ENCODE measurements at regions not wholly inside any gene's neighbourhood (a gene's known extent, or its start where the extent isn't known, plus 50 kb on each side); places are given as distances from the start of the nearest gene placed in this dataset.

GRCh38 chr20:52540509-52540908 is 348.9 kb upstream of the ZFP64 start:
- TF ChIP-seq GABPB1 (CRISPR knock-in tag; IDR thresholded peaks at IDR 0.05) (no peak), ZFP36 (IDR thresholded peaks at IDR 0.05; ENCODE audit: borderline replicate concordance, low read depth, low read length, partially characterized antibody) (no peak), ZNF605 (CRISPR knock-in tag; IDR thresholded peaks at IDR 0.05) (no peak), EP300 (IDR thresholded peaks at IDR 0.05; ENCODE audit: low read depth in 2 of 2, low read length in 2 of 2) (no peak), EP300 (CRISPR knock-in tag; IDR thresholded peaks at IDR 0.05; ENCODE audit: borderline replicate concordance) (no peak), RAD21 (CRISPR knock-in tag; IDR thresholded peaks at IDR 0.05) (no peak), PTBP1 (IDR thresholded peaks at IDR 0.05; ENCODE audit: low read depth, low read length, poor library complexity, severe bottlenecking) (no peak), EZH2 (conservative IDR thresholded peaks at IDR 0.05; ENCODE audit: low read depth, low read length) (no peak), USF2 (IDR thresholded peaks at IDR 0.05; ENCODE audit: low read depth, low read length) (no peak), USF2 (CRISPR knock-in tag; IDR thresholded peaks at IDR 0.05; ENCODE audit: borderline replicate concordance) (no peak), BCL3 (CRISPR knock-in tag; IDR thresholded peaks at IDR 0.05) (no peak), ZFY (CRISPR knock-in tag; IDR thresholded peaks at IDR 0.05) (no peak)
